ENCODE measurements at regions not wholly inside any gene's neighbourhood (a gene's known extent, or its start where the extent isn't known, plus 50 kb on each side); places are given as distances from the start of the nearest gene placed in this dataset.

- DNase-seq (ENCODE audit: insufficient read length) (no peak), FAIRE-seq (no peak)
- TF ChIP-seq POLR2A (IDR thresholded peaks at IDR 0.05; ENCODE audit: low read depth, low read length) (no peak), POLR2AphosphoS5 (IDR thresholded peaks at IDR 0.05; ENCODE audit: low read depth, low read length) (no peak), TAF1 (IDR thresholded peaks at IDR 0.05; ENCODE audit: borderline replicate concordance, low read depth, low read length) (no peak)
Measured at GRCh38 chr1:58401991-58402390, 144.5 kb downstream of the OMA1 start.

GRCh38 chr1:58399176-58399575, 147.3 kb downstream of the OMA1 start:
- FAIRE-seq (no peak), DNase-seq (ENCODE audit: insufficient read length) (no peak)
- TF ChIP-seq TAF1 (IDR thresholded peaks at IDR 0.05; ENCODE audit: borderline replicate concordance, low read depth, low read length) = no peak
- TF ChIP-seq POLR2AphosphoS5 (IDR thresholded peaks at IDR 0.05; ENCODE audit: low read depth, low read length) = no peak
- no peak for TF ChIP-seq POLR2A (IDR thresholded peaks at IDR 0.05; ENCODE audit: low read depth, low read length)

DNA sequence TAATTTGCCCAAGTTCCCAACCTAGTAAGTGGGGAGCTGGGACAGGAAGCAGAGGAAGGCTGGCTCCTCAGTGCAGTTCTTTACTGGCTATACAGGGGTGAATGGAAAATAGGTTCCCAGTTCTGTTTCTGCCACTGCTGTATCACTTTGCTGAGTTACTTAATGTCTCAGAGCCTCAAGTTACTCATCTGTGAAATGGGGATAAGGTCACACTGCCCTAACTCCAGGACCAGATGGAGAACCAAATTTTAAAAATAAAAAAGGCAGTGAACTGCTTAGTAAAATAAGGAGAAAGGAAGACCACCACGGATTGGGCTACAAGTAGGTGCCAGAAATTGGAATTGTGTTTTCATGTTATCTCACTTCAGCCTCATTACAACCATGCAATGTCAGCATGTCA, 147.8 kb downstream of the OMA1 start:
- FAIRE-seq = no peak
- no peak for TF ChIP-seq POLR2AphosphoS5 (IDR thresholded peaks at IDR 0.05; ENCODE audit: low read depth, low read length)
- TF ChIP-seq POLR2A (IDR thresholded peaks at IDR 0.05; ENCODE audit: low read depth, low read length) = no peak
- no peak for TF ChIP-seq TAF1 (IDR thresholded peaks at IDR 0.05; ENCODE audit: borderline replicate concordance, low read depth, low read length)
- DNase-seq (ENCODE audit: insufficient read length) = no peak

DNA sequence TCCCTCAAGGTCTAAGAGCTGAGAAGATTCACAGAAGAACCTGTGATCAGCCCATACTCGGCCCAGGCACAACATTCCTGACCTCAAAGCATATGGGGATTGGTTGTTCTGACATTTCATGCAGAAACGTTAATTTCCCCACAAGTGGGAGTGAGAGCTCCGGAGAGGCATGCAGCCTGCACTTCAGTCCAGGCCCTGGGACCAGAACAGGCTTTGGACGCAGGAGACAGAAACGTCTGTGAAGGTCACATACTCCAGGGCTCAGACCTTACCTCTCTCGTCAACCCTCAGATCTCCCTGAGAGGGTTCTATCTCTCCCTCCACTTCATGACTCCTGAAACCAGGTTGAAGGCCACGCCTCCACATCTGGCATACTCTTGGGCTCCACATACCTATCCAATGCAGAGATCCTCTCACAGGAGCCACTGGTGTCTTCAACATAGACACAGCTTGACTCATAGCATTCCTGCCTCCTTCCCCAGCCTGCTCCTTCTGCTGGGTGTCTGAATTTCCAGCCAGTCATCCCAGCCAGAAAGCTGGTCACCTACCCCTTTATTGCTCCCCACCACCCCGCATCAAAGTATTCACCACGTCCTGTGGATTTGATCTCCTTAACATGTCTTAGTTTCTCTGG, 149.2 kb downstream of the OMA1 start:
- no peak for TF ChIP-seq POLR2AphosphoS5 (IDR thresholded peaks at IDR 0.05; ENCODE audit: low read depth, low read length)
- TF ChIP-seq POLR2A (IDR thresholded peaks at IDR 0.05; ENCODE audit: low read depth, low read length) = no peak
- TF ChIP-seq TAF1 (IDR thresholded peaks at IDR 0.05; ENCODE audit: borderline replicate concordance, low read depth, low read length) = no peak
- no peak for DNase-seq (ENCODE audit: insufficient read length)

DNA sequence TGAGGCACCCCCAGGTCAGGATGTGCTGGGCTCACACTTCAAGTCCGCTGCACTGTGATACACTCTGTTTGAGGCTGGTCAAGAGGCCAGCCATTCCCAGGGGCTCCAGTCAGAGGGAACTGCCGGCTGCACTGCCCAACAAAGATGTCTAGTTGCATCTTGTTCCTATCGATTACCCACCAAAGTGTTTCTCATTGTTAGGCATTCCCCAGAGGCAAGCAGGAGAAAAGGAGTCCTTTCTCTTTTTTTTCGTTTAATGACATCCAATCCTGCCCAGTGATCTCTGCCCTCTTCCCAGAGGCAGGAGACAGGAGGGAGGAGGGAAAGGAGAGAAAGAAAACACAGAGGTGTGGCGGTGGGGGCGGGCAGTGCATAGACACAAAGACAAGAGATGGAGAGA, 150.4 kb downstream of the OMA1 start:
- FAIRE-seq = no peak
- TF ChIP-seq POLR2A (IDR thresholded peaks at IDR 0.05; ENCODE audit: low read depth, low read length) (no peak), POLR2AphosphoS5 (IDR thresholded peaks at IDR 0.05; ENCODE audit: low read depth, low read length) (no peak), TAF1 (IDR thresholded peaks at IDR 0.05; ENCODE audit: borderline replicate concordance, low read depth, low read length) (no peak)
- DNase-seq (ENCODE audit: insufficient read length) = no peak

More for the DNA sequence above, 149.2 kb downstream of the OMA1 start:
- no peak for FAIRE-seq

DNA sequence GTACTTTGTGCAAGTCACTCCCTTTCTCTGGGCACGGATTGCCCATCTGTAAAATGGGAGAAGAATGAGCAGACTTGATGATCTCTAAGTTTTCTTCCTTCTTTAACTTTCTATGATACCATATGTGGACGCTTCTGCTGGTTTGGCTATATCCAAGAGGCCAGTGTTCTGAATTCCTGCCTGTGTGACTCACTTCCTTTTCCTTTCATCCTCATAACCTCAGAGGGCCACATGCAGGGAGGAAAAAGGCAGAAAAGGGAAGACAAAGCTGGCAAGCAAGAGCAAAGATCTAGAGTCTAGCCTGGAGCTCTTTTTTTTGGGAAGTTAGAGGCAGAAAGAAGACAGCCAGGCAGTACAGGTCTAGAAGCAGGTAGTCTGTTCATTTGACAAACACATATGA, 151.2 kb downstream of the OMA1 start:
- DNase-seq (ENCODE audit: insufficient read length) (no peak), FAIRE-seq (no peak)
- no peak for TF ChIP-seq POLR2AphosphoS5 (IDR thresholded peaks at IDR 0.05; ENCODE audit: low read depth, low read length)
- no peak for TF ChIP-seq POLR2A (IDR thresholded peaks at IDR 0.05; ENCODE audit: low read depth, low read length)
- no peak for TF ChIP-seq TAF1 (IDR thresholded peaks at IDR 0.05; ENCODE audit: borderline replicate concordance, low read depth, low read length)

DNA sequence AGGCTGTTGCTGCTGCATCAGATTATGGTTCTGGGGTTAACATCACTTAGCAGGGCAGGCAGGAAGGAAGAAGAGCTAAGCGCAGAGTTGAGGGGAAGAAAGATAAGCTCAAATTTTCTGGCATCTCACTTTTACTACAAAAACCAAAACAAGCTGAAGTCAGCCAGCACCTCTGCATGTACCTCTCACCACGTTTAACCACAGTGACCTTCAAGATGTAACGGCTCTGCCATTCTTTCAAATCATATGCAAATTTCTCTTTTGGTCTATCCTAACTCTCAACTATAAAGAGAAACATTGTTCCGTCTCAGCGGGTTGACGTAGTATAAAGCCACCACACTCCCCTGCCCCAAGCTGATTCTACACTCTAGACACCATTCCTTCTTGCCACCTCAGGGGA, 154.4 kb downstream of the OMA1 start:
- no peak for TF ChIP-seq POLR2AphosphoS5 (IDR thresholded peaks at IDR 0.05; ENCODE audit: low read depth, low read length)
- TF ChIP-seq TAF1 (IDR thresholded peaks at IDR 0.05; ENCODE audit: borderline replicate concordance, low read depth, low read length) = no peak
- no peak; the same call in 1 of the 2 replicates for TF ChIP-seq POLR2A (IDR thresholded peaks at IDR 0.05; ENCODE audit: low read depth, low read length)
- peak; percentile 57 for FAIRE-seq
- DNase-seq (ENCODE audit: insufficient read length) = no peak

- DNase-seq (ENCODE audit: insufficient read length) = no peak
- TF ChIP-seq TAF1 (IDR thresholded peaks at IDR 0.05; ENCODE audit: borderline replicate concordance, low read depth, low read length) (no peak), POLR2A (IDR thresholded peaks at IDR 0.05; ENCODE audit: low read depth, low read length) (no peak), POLR2AphosphoS5 (IDR thresholded peaks at IDR 0.05; ENCODE audit: low read depth, low read length) (no peak)
- FAIRE-seq = no peak
Measured at GRCh38 chr1:58391514-58391913, 155.0 kb downstream of the OMA1 start.

DNA sequence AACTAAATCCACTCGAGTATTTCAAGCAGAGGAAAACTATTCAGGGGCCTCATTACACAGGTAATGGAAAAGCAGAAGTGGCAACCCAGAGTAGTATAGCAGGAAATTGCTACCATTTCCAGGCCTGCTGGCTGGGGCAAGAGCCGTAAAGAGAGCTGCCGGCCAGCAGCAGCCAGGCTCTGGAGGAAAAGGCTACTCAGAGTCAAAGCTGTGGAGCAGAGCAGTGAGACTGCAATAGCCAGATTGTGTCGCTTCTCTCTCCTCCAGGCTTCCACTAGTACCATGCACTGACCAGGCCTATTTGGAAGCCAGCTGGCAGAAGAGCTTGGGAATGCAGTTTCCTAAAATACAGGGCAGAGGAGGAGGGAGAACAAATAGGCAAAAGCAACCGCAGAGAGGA, 155.5 kb downstream of the OMA1 start:
- FAIRE-seq (peak; percentile 81), DNase-seq (ENCODE audit: insufficient read length) (no peak)
- TF ChIP-seq POLR2A (IDR thresholded peaks at IDR 0.05; ENCODE audit: low read depth, low read length) = no peak

GRCh38 chr1:58390091-58390490, 156.4 kb downstream of the OMA1 start:
- FAIRE-seq (no peak), DNase-seq (ENCODE audit: insufficient read length) (no peak)
- no peak for TF ChIP-seq POLR2A (IDR thresholded peaks at IDR 0.05; ENCODE audit: low read depth, low read length)
- no peak for TF ChIP-seq POLR2AphosphoS5 (IDR thresholded peaks at IDR 0.05; ENCODE audit: low read depth, low read length)
- no peak for TF ChIP-seq TAF1 (IDR thresholded peaks at IDR 0.05; ENCODE audit: borderline replicate concordance, low read depth, low read length)

GRCh38 chr1:58380345-58380744, 166.2 kb downstream of the OMA1 start:
- FAIRE-seq (no peak), DNase-seq (ENCODE audit: insufficient read length) (no peak)
- TF ChIP-seq POLR2A (IDR thresholded peaks at IDR 0.05; ENCODE audit: low read depth, low read length) (no peak), TAF1 (IDR thresholded peaks at IDR 0.05; ENCODE audit: borderline replicate concordance, low read depth, low read length) (no peak), POLR2AphosphoS5 (IDR thresholded peaks at IDR 0.05; ENCODE audit: low read depth, low read length) (no peak)

DNA sequence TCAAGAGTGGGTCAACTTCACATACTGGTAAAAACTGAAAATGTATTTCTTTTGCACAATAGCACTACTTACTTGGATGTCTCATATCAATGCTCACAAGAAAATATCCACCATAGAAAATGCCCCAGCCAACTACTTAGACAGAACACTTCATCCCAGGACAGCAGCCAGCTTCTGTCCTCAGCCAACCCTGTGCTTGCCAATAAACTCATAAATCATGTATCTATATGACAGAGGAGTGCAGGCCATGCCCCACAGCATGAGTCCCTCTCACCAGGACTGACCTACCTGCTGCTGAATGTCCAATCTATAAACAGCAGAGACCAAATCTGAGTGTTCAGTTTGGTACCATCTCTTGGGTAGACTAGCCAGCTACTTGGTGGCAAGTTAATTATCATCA, 179.3 kb downstream of the OMA1 start:
- no peak for FAIRE-seq
- DNase-seq (ENCODE audit: insufficient read length) = no peak
- TF ChIP-seq TAF1 (IDR thresholded peaks at IDR 0.05; ENCODE audit: borderline replicate concordance, low read depth, low read length) = no peak
- TF ChIP-seq POLR2AphosphoS5 (IDR thresholded peaks at IDR 0.05; ENCODE audit: low read depth, low read length) = no peak
- no peak for TF ChIP-seq POLR2A (IDR thresholded peaks at IDR 0.05; ENCODE audit: low read depth, low read length)

GRCh38 chr1:58365328-58365727, 181.2 kb downstream of the OMA1 start:
- DNase-seq (ENCODE audit: insufficient read length) (no peak), FAIRE-seq (peak; percentile 30)
- TF ChIP-seq POLR2AphosphoS5 (IDR thresholded peaks at IDR 0.05; ENCODE audit: low read depth, low read length) (no peak), TAF1 (IDR thresholded peaks at IDR 0.05; ENCODE audit: borderline replicate concordance, low read depth, low read length) (no peak), POLR2A (IDR thresholded peaks at IDR 0.05; ENCODE audit: low read depth, low read length) (no peak)
